HepG2 (cell line): ENCODE measurements at regions not wholly inside any gene's neighbourhood (a gene's known extent, or its start where the extent isn't known, plus 50 kb on each side); places are given as distances from the start of the nearest gene placed in this dataset.

Source experiments
- ATAC-seq: fragments of 200-7000 bp; cut with Tn5 transposase; 3 replicates; pipeline ENCODE4 v1.9.1; 2020; ENCODE audit warnings: mild to moderate bottlenecking, moderate library complexity
- BruUV-seq: library from RNA; stranded (reverse); fragments of 400-500 nt; replicated peaks from 2 replicates; lab custom pipeline; 2021; lab: Mats Ljungman, UMichigan
- CTCF ChIA-PET: fragments of 300-600 bp; formaldehyde crosslinking; extraction: SDS; loops from one replicate; lab custom pipeline; 2021; ENCODE audit warnings: low total read pairs, inconsistent platforms, low intra/inter-chr PET ratio; lab: Yijun Ruan, JAX
- POLR2A ChIA-PET: fragments of 350-600 bp; sonication (Branson Sonifier 250); formaldehyde crosslinking; loops from one replicate; lab custom pipeline; 2020; ENCODE audit warnings: antibody characterized with exemption, inconsistent platforms; lab: Yijun Ruan, JAX
- DNase-seq: peaks from one replicate; pipeline ENCODE4 v3.0.0-alpha.2; 2015; ENCODE audit warnings: low spot score
- FAIRE-seq: peaks from 3 replicates; lab custom pipeline; 2011; peaks lifted over from hg19 to GRCh38; lab: Jason Lieb, UNC
- H2AFZ ChIP-seq: one replicate; pipeline ENCODE4 v1.6.1; 2011; ENCODE audit warnings: low read length, inconsistent platforms
- H3K27ac ChIP-seq: fragments of 300-600 bp; 3 replicates; pipeline ENCODE4 v1.8.0; 2011; ENCODE audit warnings: mixed run types, mild to moderate bottlenecking, mixed read lengths, low read length, inconsistent platforms; ENCODE audit not compliant: insufficient read depth; ENCODE audit errors: extremely low read length
- H3K27me3 ChIP-seq, 2 experiments: fragments of 200-600 bp in 1 of 2; 2 replicates in 1 of 2; 3 replicates in 1 of 2; pipeline versions ENCODE4 v1.6.0 to v1.8.0; 2011; ENCODE audit warnings: low read length in 2 of 2, mild to moderate bottlenecking in 2 of 2, moderate library complexity in 2 of 2, inconsistent platforms in 1 of 2; ENCODE audit not compliant: insufficient read depth in 2 of 2, control insufficient read depth in 1 of 2
- H3K36me3 ChIP-seq, 2 experiments: fragments of 200-600 bp in 1 of 2; replicated peaks in 1 of 2; 2 replicates in 1 of 2; 3 replicates in 1 of 2; pipeline versions ENCODE4 v1.5.1 to v1.8.0; 2011; ENCODE audit warnings: low read length in 2 of 2, inconsistent platforms in 1 of 2; ENCODE audit not compliant: insufficient read depth in 2 of 2, control insufficient read depth in 1 of 2
- H3K4me1 ChIP-seq: 2 replicates; pipeline ENCODE4 v1.5.1; 2012; ENCODE audit warnings: low read length, inconsistent platforms; ENCODE audit not compliant: insufficient read depth
- H3K4me2 ChIP-seq: 2 replicates; pipeline ENCODE4 v1.6.0; 2011; ENCODE audit warnings: low read depth, low read length, inconsistent platforms
- H3K4me3 ChIP-seq, 3 experiments: fragments of 200-600 bp in 1 of 3; sonication (generic), shearing (Covaris generic) in 1 of 3; replicated peaks in 1 of 3; 2 replicates each; pipeline ENCODE4 v1.5.1; 2011 to 2016; ENCODE audit warnings: low read length in 3 of 3, inconsistent platforms in 2 of 3, low read depth in 2 of 3, mild to moderate bottlenecking in 2 of 3, control low read depth in 1 of 3, mixed read lengths in 1 of 3; ENCODE audit not compliant: insufficient read depth in 1 of 3
- H3K79me2 ChIP-seq: one replicate; pipeline ENCODE4 v1.6.1; 2011; ENCODE audit warnings: low read length, inconsistent platforms; ENCODE audit not compliant: insufficient read depth
- H3K9ac ChIP-seq: 2 replicates; pipeline ENCODE4 v1.6.0; 2011; ENCODE audit warnings: mild to moderate bottlenecking, low read depth, low read length, inconsistent platforms; ENCODE audit not compliant: insufficient read depth
- H3K9me3 ChIP-seq: 2 replicates; pipeline ENCODE4 v1.5.1; 2012; ENCODE audit warnings: mild to moderate bottlenecking, low read length
- H4K20me1 ChIP-seq: 2 replicates; pipeline ENCODE4 v1.6.0; 2011; ENCODE audit warnings: inconsistent platforms, mild to moderate bottlenecking, low read length, moderate library complexity; ENCODE audit not compliant: insufficient read depth
- DNMT3B ChIP-seq: conservative IDR thresholded peaks from 2 replicates; pipeline ENCODE4 v1.6.1; 2016; ENCODE audit warnings: missing biosample characterization, control low read depth
- ELF3 ChIP-seq: IDR thresholded peaks from 2 replicates; pipeline ENCODE4 v1.6.1; 2016; ENCODE audit warnings: missing genetic modification reagents, missing compliant biosample characterization
- HBP1 ChIP-seq: IDR thresholded peaks from 2 replicates; pipeline ENCODE4 v1.6.1; 2016; ENCODE audit warnings: low read depth, control low read depth
- HDAC2 ChIP-seq: sonication (generic); formaldehyde crosslinking; IDR thresholded peaks from 2 replicates; pipeline ENCODE4 v1.4.0; 2020; ENCODE audit warnings: missing genetic modification reagents
- HOXA5 ChIP-seq: sonication (generic); formaldehyde crosslinking; IDR thresholded peaks from 2 replicates; pipeline ENCODE4 v1.4.0; 2020; ENCODE audit warnings: missing genetic modification reagents
- MIER2 ChIP-seq: IDR thresholded peaks from 2 replicates; pipeline ENCODE4 v1.6.1; 2016; ENCODE audit warnings: missing biosample characterization, missing genetic modification reagents
- NFE2L2 ChIP-seq: fragments of 150-350 bp; IDR thresholded peaks from 2 replicates; pipeline ENCODE4 v1.6.1; 2014; ENCODE audit warnings: low read length
- SKI ChIP-seq: fragments of 450-650 bp; IDR thresholded peaks from one replicate; pipeline ENCODE4 v1.6.1; 2018; ENCODE audit warnings: mild to moderate bottlenecking; ENCODE audit not compliant: partially characterized antibody
- SOX5 ChIP-seq: IDR thresholded peaks from 2 replicates; pipeline ENCODE4 v1.6.1; 2016; ENCODE audit warnings: borderline replicate concordance
- SP1 ChIP-seq, 2 experiments: fragments of 450-650 bp in 1 of 2; sonication (generic) in 1 of 2; formaldehyde crosslinking in 1 of 2; IDR thresholded peaks; 2 replicates each; pipeline versions ENCODE4 v1.4.0 to v1.6.1; 2016 to 2020; ENCODE audit warnings: missing genetic modification reagents in 1 of 2
- SP5 ChIP-seq: IDR thresholded peaks from 2 replicates; pipeline ENCODE4 v1.6.1; 2016; ENCODE audit warnings: low read depth, borderline replicate concordance
- THAP9 ChIP-seq: sonication (generic); formaldehyde crosslinking; IDR thresholded peaks from 2 replicates; pipeline ENCODE4; 2020; ENCODE audit warnings: missing genetic modification reagents, mild to moderate bottlenecking, borderline replicate concordance
- XRCC5 ChIP-seq: fragments of 200-400 bp; formaldehyde crosslinking; optimal IDR thresholded peaks from 2 replicates; pipeline ENCODE3; 2017; ENCODE audit warnings: mild to moderate bottlenecking, low read length
- ZBTB20 ChIP-seq: sonication (generic); formaldehyde crosslinking; IDR thresholded peaks from 2 replicates; pipeline ENCODE4 v1.8.1; 2023; ENCODE audit warnings: missing genetic modification reagents, low read depth, mild to moderate bottlenecking, borderline replicate concordance
- ZNF660 ChIP-seq: sonication (generic); formaldehyde crosslinking; IDR thresholded peaks from 2 replicates; pipeline ENCODE4 v1.5.1; 2020; ENCODE audit warnings: mild to moderate bottlenecking, low read depth, missing genetic modification reagents, borderline replicate concordance
- ZNF691 ChIP-seq: sonication (generic); formaldehyde crosslinking; IDR thresholded peaks from 2 replicates; pipeline ENCODE4 v1.4.0; 2020; ENCODE audit warnings: missing genetic modification reagents, low read depth, mild to moderate bottlenecking, borderline replicate concordance
- ZNF891 ChIP-seq: sonication (generic); formaldehyde crosslinking; IDR thresholded peaks from 2 replicates; pipeline ENCODE4 v1.5.0; 2020; ENCODE audit warnings: mild to moderate bottlenecking, missing genetic modification reagents
- WGBS: methylation state at CpG from one replicate; pipeline ENCODE4 v1.1.6; 2017; ENCODE audit warnings: low lambda C conversion rate; 5-methylcytosine and 5-hydroxymethylcytosine counted together
- in situ Hi-C: cut with HindIII; loops from 2 replicates; pipeline ENCODE4 v1.10.0; 2017; ENCODE audit warnings: low pct_unique_long_range_greater_than_20kb; ENCODE audit not compliant: extremely low pct_ligation_motif_present
- intact Hi-C: fragments of 100-400 bp; cut with micrococcal nuclease; formaldehyde crosslinking; loops from one replicate; pipeline ENCODE4 v1.10.0; 2022; ENCODE audit not compliant: unreplicated experiment

- peak; percentile 35; the same call in 1 of the 2 replicates for TF ChIP-seq SOX5 (CRISPR knock-in tag)
- TF ChIP-seq ZBTB20 (CRISPR knock-in tag): no peak
- TF ChIP-seq NFE2L2: no peak
Observed at GRCh38 chr13:50450279-50450678, 393.2 kb downstream of the DLEU7 start (continued).

GRCh38 chr13:50451609-50452008 is 391.9 kb downstream of the DLEU7 start:
- no peak for ATAC-seq
- Histone ChIP-seq H2AFZ (no peak overlapping the region), H3K27ac (no peak overlapping the region), H3K9ac (no peak overlapping the region), H3K27me3 (no peaks in the 10 kb centered on the region), H3K36me3 (peaks cover 0 to 3% of the 10 kb centered on the region in 2 experiments; a peak in 2 of 5 replicates), H3K4me3 (no peak overlapping the region), H3K79me2 (no peaks in the 10 kb centered on the region), H3K4me2 (no peak overlapping the region), H4K20me1 (no peaks in the 10 kb centered on the region), H3K4me1 (no peaks in the 10 kb centered on the region), H3K9me3 (no peaks in the 10 kb centered on the region)
- WGBS: 86% methylated on average over 1 of the region's 3 CpGs
- DNase-seq: no peak
- in situ Hi-C loops (no loop called here), intact Hi-C loops (no loop called here)
- FAIRE-seq: no peak
- BruUV-seq: no TSS peak
- CTCF ChIA-PET: no interaction called here
- POLR2A ChIA-PET: no interaction called here
- TF ChIP-seq HBP1 (CRISPR knock-in tag) (no peak), SKI (no peak), DNMT3B (CRISPR knock-in tag) (no peak), HOXA5 (CRISPR knock-in tag) (no peak), HDAC2 (CRISPR knock-in tag) (no peak), ZNF691 (no peak), THAP9 (CRISPR knock-in tag) (no peak), SP1 (IDR thresholded peaks at IDR 0.05) (no peak), SP1 (CRISPR knock-in tag; IDR thresholded peaks at IDR 0.05) (no peak), XRCC5 (no peak), ZNF891 (no peak), SP5 (CRISPR knock-in tag) (no peak), SOX5 (CRISPR knock-in tag) (no peak), ELF3 (CRISPR knock-in tag) (no peak), ZNF660 (no peak), MIER2 (CRISPR knock-in tag) (no peak)
